Endothelial cell of umbilical vein (primary cell): ENCODE measurements at regions not wholly inside any gene's neighbourhood (a gene's known extent, or its start where the extent isn't known, plus 50 kb on each side); places are given as distances from the start of the nearest gene placed in this dataset.

Experiments
- CTCF ChIP-seq, 2 donors: IDR thresholded peaks; 1 replicate in 1 of 2; 2 replicates in 1 of 2; pipeline ENCODE4 v1.5.1; 2011; ENCODE audit warnings: low read length in 2 of 2, mild to moderate bottlenecking in 2 of 2, moderate library complexity in 2 of 2, control low read depth in 1 of 2, inconsistent platforms in 1 of 2, low read depth in 1 of 2; ENCODE audit not compliant: insufficient read depth in 1 of 2; ENCODE audit errors: extremely low read depth in 1 of 2
- EZH2 ChIP-seq: IDR thresholded peaks from 2 replicates; pipeline ENCODE4 v1.6.1; 2012; ENCODE audit warnings: borderline replicate concordance, low read depth, mild to moderate bottlenecking, moderate library complexity, low read length, inconsistent platforms; ENCODE audit not compliant: severe bottlenecking
- FOS ChIP-seq: IDR thresholded peaks from 2 replicates; pipeline ENCODE4 v1.6.1; 2011; ENCODE audit warnings: mild to moderate bottlenecking, low read length, moderate library complexity, borderline replicate concordance; ENCODE audit not compliant: insufficient read depth
- JUN ChIP-seq: IDR thresholded peaks from 2 replicates; pipeline ENCODE4 v1.6.1; 2011; ENCODE audit warnings: borderline replicate concordance, low read depth; ENCODE audit not compliant: insufficient read length, insufficient read depth
- MAX ChIP-seq: IDR thresholded peaks from 2 replicates; pipeline ENCODE4 v1.6.1; 2011; ENCODE audit not compliant: insufficient read depth, insufficient read length
- MYC ChIP-seq: IDR thresholded peaks from one replicate; pipeline ENCODE4 v1.6.1; 2011; ENCODE audit warnings: mild to moderate bottlenecking, low read depth, low read length
- POLR2A ChIP-seq: IDR thresholded peaks from 2 replicates; pipeline ENCODE4 v1.6.1; 2012; ENCODE audit warnings: low read depth, mild to moderate bottlenecking, control low read depth, low read length
- POLR2AphosphoS5 ChIP-seq: IDR thresholded peaks from 2 replicates; pipeline ENCODE4 v1.6.1; 2012; ENCODE audit warnings: low read depth, mild to moderate bottlenecking, control low read depth, low read length, moderate library complexity; ENCODE audit not compliant: insufficient read depth

- TF ChIP-seq EZH2 = no peak
- TF ChIP-seq MYC = no peak
- no peak for TF ChIP-seq CTCF (IDR thresholded peaks at IDR 0.05; ENCODE audit: extremely low read depth in 1 of 2, insufficient read depth in 1 of 2, low read depth in 1 of 2, low read length in 2 of 2)
- no peak for TF ChIP-seq JUN
- TF ChIP-seq POLR2A = no peak
- no peak for TF ChIP-seq MAX
- TF ChIP-seq POLR2AphosphoS5 = no peak
- TF ChIP-seq FOS = peak; percentile 36
Observed at GRCh38 chr2:56102866-56103265, 80.9 kb upstream of the CCDC85A start.
